HG03439 (cell line): ENCODE measurements at regions not wholly inside any gene's neighbourhood (a gene's known extent, or its start where the extent isn't known, plus 50 kb on each side); places are given as distances from the start of the nearest gene placed in this dataset.
"Not testable (repeated sequence)": the region's sequence is repeated elsewhere in the genome, so short reads cannot be mapped to it uniquely, and the experiment has no call there.

Experiments
- ATAC-seq: cut with Tn5 transposase; IDR thresholded peaks from one replicate; pipeline ENCODE4 v1.9.1; 2021; ENCODE audit warnings: mild to moderate bottlenecking, moderate library complexity; ENCODE audit not compliant: unreplicated experiment

GRCh38 chr2:144826105-144826504 lies 306.2 kb upstream of the ZEB2 start:
- no peak for ATAC-seq

- ATAC-seq = no peak
These were observed 305.6 kb upstream of the ZEB2 start for GRCh38 chr2:144825331-144826020.

- ATAC-seq = no peak
These were observed 304.6 kb upstream of the ZEB2 start for GRCh38 chr2:144824306-144825080.

- ATAC-seq = no peak
These were observed 303.0 kb upstream of the ZEB2 start for GRCh38 chr2:144822966-144823365.

- no peak for ATAC-seq
These were observed 292.4 kb upstream of the ZEB2 start for GRCh38 chr2:144812288-144812687.

- ATAC-seq = no peak
These were observed 281.8 kb upstream of the ZEB2 start for GRCh38 chr2:144801766-144802165.

- ATAC-seq = no peak
These were observed 281.4 kb upstream of the ZEB2 start for GRCh38 chr2:144801325-144801724.

- ATAC-seq = no peak
These were observed 279.1 kb upstream of the ZEB2 start for GRCh38 chr2:144798989-144799388.

- no peak for ATAC-seq
These were observed 278.1 kb upstream of the ZEB2 start for GRCh38 chr2:144798034-144798433.

- ATAC-seq = no peak
These were observed 277.0 kb upstream of the ZEB2 start for GRCh38 chr2:144796936-144797335.

GRCh38 chr2:144796164-144796563 lies 276.2 kb upstream of the ZEB2 start:
- ATAC-seq = no peak

GRCh38 chr2:144785253-144785652 lies 265.3 kb upstream of the ZEB2 start:
- ATAC-seq = no peak

GRCh38 chr2:144780983-144781382 lies 261.1 kb upstream of the ZEB2 start:
- no peak for ATAC-seq

- no peak for ATAC-seq
These were observed 256.8 kb upstream of the ZEB2 start for GRCh38 chr2:144776766-144777165.

- no peak for ATAC-seq
These were observed 254.9 kb upstream of the ZEB2 start for GRCh38 chr2:144774809-144775208.

- no peak for ATAC-seq
These were observed 251.4 kb upstream of the ZEB2 start for GRCh38 chr2:144771348-144771747.

- ATAC-seq = no peak
These were observed 250.8 kb upstream of the ZEB2 start for GRCh38 chr2:144770616-144771230.

- not testable (repeated sequence) for ATAC-seq
These were observed 241.0 kb upstream of the ZEB2 start for GRCh38 chr2:144760939-144761338.

- no peak for ATAC-seq
These were observed 239.8 kb upstream of the ZEB2 start for GRCh38 chr2:144759746-144760145.

GRCh38 chr2:144758196-144758595 lies 238.3 kb upstream of the ZEB2 start:
- ATAC-seq = not testable (repeated sequence)

GRCh38 chr2:144753416-144753815 lies 233.5 kb upstream of the ZEB2 start:
- ATAC-seq = no peak
